H1 (cell line): ENCODE measurements at regions not wholly inside any gene's neighbourhood (a gene's known extent, or its start where the extent isn't known, plus 50 kb on each side); places are given as distances from the start of the nearest gene placed in this dataset.

ENCODE experiments used
- CTCF ChIA-PET: fragments of 300-600 bp; sonication (Branson Sonifier 250); formaldehyde crosslinking; loops from one replicate; lab custom pipeline; 2021; ENCODE audit not compliant: partially characterized antibody; lab: Charles Lee
- POLR2A ChIA-PET: fragments of 300-600 bp; sonication (Branson Sonifier 250); formaldehyde crosslinking; loops from one replicate; lab custom pipeline; 2021; ENCODE audit warnings: inconsistent platforms; ENCODE audit not compliant: partially characterized antibody; lab: Charles Lee
- DNase-seq, 2 experiments: peaks; one replicate each; pipeline versions ENCODE4 v3.0.0 to v3.0.0-alpha.2; 2010 to 2022; ENCODE audit warnings: low spot score in 2 of 2, low read depth in 1 of 2, mixed read lengths in 1 of 2
- FAIRE-seq: peaks from 2 replicates; lab custom pipeline; 2011; peaks lifted over from hg19 to GRCh38; lab: Jason Lieb, UNC
- H2AFZ ChIP-seq: 2 replicates; pipeline ENCODE4 v1.8.1; 2012; ENCODE audit warnings: low read length, inconsistent platforms
- H2AK5ac ChIP-seq: 2 replicates; pipeline ENCODE4 v1.6.1; 2013; ENCODE audit warnings: low read depth, low read length
- H2BK120ac ChIP-seq: replicated peaks from 2 replicates; pipeline ENCODE3; 2013; ENCODE audit warnings: low read depth, low read length, inconsistent platforms
- H2BK12ac ChIP-seq: 2 replicates; pipeline ENCODE4 v1.6.1; 2013; ENCODE audit warnings: low read depth, low read length
- H2BK15ac ChIP-seq: 2 replicates; pipeline ENCODE4 v1.6.1; 2013; ENCODE audit warnings: low read length
- H2BK20ac ChIP-seq: 2 replicates; pipeline ENCODE4 v1.6.1; 2013; ENCODE audit warnings: low read length
- H2BK5ac ChIP-seq: 2 replicates; pipeline ENCODE4 v1.6.1; 2013; ENCODE audit warnings: low read depth, low read length
- H3K14ac ChIP-seq: 2 replicates; pipeline ENCODE4 v1.6.1; 2013; ENCODE audit warnings: inconsistent platforms; ENCODE audit not compliant: insufficient read length
- H3K18ac ChIP-seq: 2 replicates; pipeline ENCODE4 v1.6.1; 2013; ENCODE audit warnings: low read length; ENCODE audit errors: extremely low read depth
- H3K23ac ChIP-seq: 2 replicates; pipeline ENCODE4 v1.6.1; 2013; ENCODE audit warnings: inconsistent platforms; ENCODE audit not compliant: insufficient read length
- H3K23me2 ChIP-seq: 2 replicates; pipeline ENCODE4 v1.6.1; 2013; ENCODE audit warnings: low read depth, low read length
- H3K27ac ChIP-seq: 2 replicates; pipeline ENCODE4 v1.6.1; 2011; ENCODE audit warnings: low read depth, low read length, inconsistent platforms
- H3K27me3 ChIP-seq, 4 experiments: replicated peaks in 1 of 4; 1 replicate in 1 of 4; 2 replicates in 3 of 4; pipeline versions ENCODE4 v1.6.1 to v1.8.1; 2011 to 2013; ENCODE audit warnings: low read length in 3 of 4, mild to moderate bottlenecking in 3 of 4, inconsistent platforms in 2 of 4, mixed read lengths in 2 of 4, moderate library complexity in 1 of 4; ENCODE audit not compliant: control insufficient read depth in 3 of 4, insufficient read depth in 3 of 4; ENCODE audit errors: extremely low read depth in 1 of 4
- H3K36me3 ChIP-seq, 4 experiments: 2 replicates each; pipeline versions ENCODE4 v1.6.1 to v1.8.1; 2011 to 2013; ENCODE audit warnings: mild to moderate bottlenecking in 4 of 4, low read length in 3 of 4, moderate library complexity in 2 of 4, control low read depth in 1 of 4, inconsistent platforms in 1 of 4; ENCODE audit not compliant: insufficient read depth in 4 of 4, control insufficient read depth in 2 of 4
- H3K4ac ChIP-seq: replicated peaks from 2 replicates; pipeline ENCODE3; 2013; ENCODE audit warnings: low read length, low read depth, mixed read lengths, inconsistent platforms; ENCODE audit not compliant: insufficient read length
- H3K4me1 ChIP-seq, 4 experiments: replicated peaks in 1 of 4; 1 replicate in 1 of 4; 2 replicates in 3 of 4; pipeline versions ENCODE4 v1.6.1 to v1.8.1; 2011 to 2013; ENCODE audit warnings: low read length in 3 of 4, inconsistent platforms in 2 of 4, mixed read lengths in 1 of 4; ENCODE audit not compliant: insufficient read depth in 4 of 4, control insufficient read depth in 3 of 4
- H3K4me2 ChIP-seq, 2 experiments: 2 replicates each; pipeline versions ENCODE4 v1.6.1 to v1.8.1; 2011 to 2013; ENCODE audit warnings: low read depth in 2 of 2, low read length in 2 of 2, control low read depth in 1 of 2, inconsistent platforms in 1 of 2, mild to moderate bottlenecking in 1 of 2; ENCODE audit not compliant: insufficient read depth in 1 of 2
- H3K4me3 ChIP-seq, 4 experiments: fragments of 200-600, 300-600 bp in 1 of 4; sonication (generic), shearing (Covaris generic), sonication (Bioruptor Twin) in 1 of 4; 2 replicates each; pipeline versions ENCODE4 v1.5.1 to v1.8.1; 2011 to 2016; ENCODE audit warnings: low read length in 4 of 4, low read depth in 3 of 4, control low read depth in 2 of 4, inconsistent platforms in 2 of 4, mild to moderate bottlenecking in 2 of 4, mixed read lengths in 1 of 4, moderate library complexity in 1 of 4; ENCODE audit not compliant: insufficient read depth in 2 of 4; ENCODE audit errors: extremely low read depth in 1 of 4
- H3K56ac ChIP-seq: replicated peaks from 2 replicates; pipeline ENCODE3; 2013; ENCODE audit warnings: low read depth, mild to moderate bottlenecking, mixed read lengths, low read length, inconsistent platforms; ENCODE audit not compliant: insufficient read length
- H3K79me1 ChIP-seq: 2 replicates; pipeline ENCODE4 v1.6.1; 2013; ENCODE audit warnings: low read depth, low read length, control low read depth
- H3K79me2 ChIP-seq, 2 experiments: 2 replicates each; pipeline versions ENCODE4 v1.6.1 to v1.8.1; 2012 to 2013; ENCODE audit warnings: low read length in 2 of 2, mild to moderate bottlenecking in 2 of 2, inconsistent platforms in 1 of 2; ENCODE audit not compliant: insufficient read depth in 2 of 2, control insufficient read depth in 1 of 2
- H3K9ac ChIP-seq, 4 experiments: replicated peaks in 1 of 4; 1 replicate in 1 of 4; 2 replicates in 3 of 4; pipeline versions ENCODE4 v1.6.1 to v1.8.1; 2011 to 2013; ENCODE audit warnings: low read depth in 3 of 4, low read length in 3 of 4, control low read depth in 2 of 4, mild to moderate bottlenecking in 2 of 4, moderate library complexity in 2 of 4, inconsistent platforms in 1 of 4; ENCODE audit errors: extremely low read depth in 1 of 4
- H3K9me3 ChIP-seq, 2 experiments: 2 replicates each; pipeline versions ENCODE4 v1.6.1 to v1.8.1; 2012 to 2013; ENCODE audit warnings: mild to moderate bottlenecking in 2 of 2, moderate library complexity in 2 of 2, control low read depth in 1 of 2, inconsistent platforms in 1 of 2, low read depth in 1 of 2, low read length in 1 of 2, mixed read lengths in 1 of 2; ENCODE audit not compliant: insufficient read depth in 2 of 2
- H4K20me1 ChIP-seq, 2 experiments: replicated peaks in 1 of 2; 2 replicates each; pipeline versions ENCODE3 to v1.8.1; 2011 to 2013; ENCODE audit warnings: inconsistent platforms in 2 of 2, low read length in 2 of 2, mild to moderate bottlenecking in 1 of 2; ENCODE audit not compliant: insufficient read depth in 2 of 2, control insufficient read depth in 1 of 2
- H4K5ac ChIP-seq: 2 replicates; pipeline ENCODE4 v1.6.1; 2013; ENCODE audit warnings: low read length, low read depth, mixed read lengths, inconsistent platforms; ENCODE audit not compliant: insufficient read length
- H4K8ac ChIP-seq: 2 replicates; pipeline ENCODE4 v1.8.0; 2013; ENCODE audit warnings: mild to moderate bottlenecking, moderate library complexity, low read length, inconsistent platforms; ENCODE audit not compliant: insufficient read depth; ENCODE audit errors: extremely low read depth
- H4K91ac ChIP-seq: replicated peaks from 2 replicates; pipeline ENCODE3; 2013; ENCODE audit warnings: low read length, mixed read lengths, inconsistent platforms; ENCODE audit not compliant: insufficient read length
- HDAC2 ChIP-seq, 2 experiments: fragments of 300-600 bp in 1 of 2; sonication (generic) in 1 of 2; IDR thresholded peaks; 2 replicates each; pipeline ENCODE4 v1.6.1; 2011 to 2012; ENCODE audit warnings: low read depth in 2 of 2, low read length in 2 of 2, mild to moderate bottlenecking in 2 of 2, moderate library complexity in 2 of 2, borderline replicate concordance in 1 of 2, inconsistent platforms in 1 of 2
- POLR2AphosphoS5 ChIP-seq: IDR thresholded peaks from 2 replicates; pipeline ENCODE4 v1.6.1; 2011; ENCODE audit warnings: low read depth, low read length
- WGBS, 2 experiments: shearing (Covaris generic) in 1 of 2; methylation state at CpG; one replicate each; pipeline versions ENCODE4 v1.1.6 to v1.1.7; 2013 to 2015; ENCODE audit warnings: low lambda C conversion rate in 2 of 2, mixed read lengths in 2 of 2, inconsistent platforms in 1 of 2, low coverage in 1 of 2, missing lambda C conversion rate in 1 of 2; ENCODE audit not compliant: insufficient replicate concordance in 2 of 2, insufficient coverage in 1 of 2, insufficient read length in 1 of 2; ENCODE audit errors: extremely low coverage in 1 of 2, missing lambda C conversion rate in 1 of 2; 5-methylcytosine and 5-hydroxymethylcytosine counted together

DNA sequence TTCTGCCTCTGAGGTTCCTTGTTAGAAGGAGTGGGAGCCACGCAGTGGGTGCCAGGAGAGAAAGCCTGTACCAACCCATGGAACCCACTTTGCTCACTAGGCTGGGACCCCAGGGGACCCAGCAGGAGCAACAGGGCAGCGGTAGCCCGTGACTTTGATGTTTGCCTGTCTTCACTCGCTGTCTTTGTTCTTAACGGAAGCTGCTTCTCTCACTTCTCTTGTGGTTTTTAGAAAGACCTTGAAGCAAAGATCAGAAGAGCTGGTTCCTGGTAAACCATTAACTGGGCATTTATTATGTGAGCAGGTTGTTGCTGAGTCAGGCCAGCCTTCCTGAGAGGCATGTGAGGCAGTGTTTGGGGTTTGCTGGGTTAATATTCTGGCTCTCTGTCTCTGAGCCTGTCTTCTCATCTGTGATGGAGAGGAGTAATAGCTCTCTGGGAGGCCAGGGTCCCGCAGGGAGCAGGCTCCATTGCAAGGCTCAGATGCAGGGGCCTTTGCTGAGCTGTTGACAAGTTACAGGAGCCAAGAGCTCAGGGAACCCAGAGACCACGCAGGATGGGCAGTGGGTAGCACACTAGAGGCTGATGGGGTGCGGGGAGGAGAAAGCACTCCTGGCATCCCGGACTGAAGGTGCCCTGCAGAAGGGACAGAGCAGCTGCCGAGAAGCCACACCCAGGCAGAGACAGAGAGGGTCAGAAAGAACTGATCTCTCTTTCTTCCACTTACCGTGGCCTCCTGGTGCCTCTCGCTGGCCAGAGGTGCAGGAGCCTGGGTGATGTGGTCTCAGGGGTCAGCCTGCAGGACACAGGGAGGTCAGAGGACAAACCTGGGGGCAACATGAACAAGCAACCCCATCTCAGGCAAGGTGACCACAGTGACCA, 367.5 kb upstream of the C1orf174 start:
- ChIA-PET CTCF (no interaction called here), POLR2A (no interaction called here)
- no peaks in the 10 kb centered on the region for H3K79me1 ChIP-seq
- H3K56ac ChIP-seq: no peak overlapping the region
- H2BK15ac ChIP-seq: no peak overlapping the region
- no peak overlapping the region for H2AFZ ChIP-seq
- TF ChIP-seq POLR2AphosphoS5 (no peak), HDAC2 (IDR thresholded peaks at IDR 0.05; ENCODE audit: borderline replicate concordance in 1 of 2, low read depth in 2 of 2, low read length in 2 of 2) (no peak)
- H3K36me3 ChIP-seq: no peaks in the 10 kb centered on the region
- H3K4me1 ChIP-seq: no peaks in the 10 kb centered on the region
- H3K79me2 ChIP-seq: no peaks in the 10 kb centered on the region
- H3K9me3 ChIP-seq: peaks cover 7 to 54% of the 10 kb centered on the region in 2 experiments; a peak in 3 of 4 replicates
- no peaks in the 10 kb centered on the region for H3K27me3 ChIP-seq
- no peaks in the 10 kb centered on the region for H3K23me2 ChIP-seq
- H2BK120ac ChIP-seq: no peak overlapping the region
- H3K14ac ChIP-seq: no peak overlapping the region
- no peak overlapping the region for H2AK5ac ChIP-seq
- H4K91ac ChIP-seq: no peak overlapping the region
- no peaks in the 10 kb centered on the region for H4K20me1 ChIP-seq
- no peak overlapping the region for H4K5ac ChIP-seq
- no peak overlapping the region for H2BK5ac ChIP-seq
- 73% methylated on average over 12 of the region's 12 CpGs; no CpG with 5 or more reads in 1 of the 2 experiments for WGBS, 2 experiments
- no peak overlapping the region for H2BK20ac ChIP-seq
- no peak overlapping the region for H2BK12ac ChIP-seq
- FAIRE-seq (no peak), DNase-seq (no peak)
- no peak overlapping the region for H4K8ac ChIP-seq
- H3K18ac ChIP-seq: no peak overlapping the region
- H3K4ac ChIP-seq: no peak overlapping the region
- no peak overlapping the region for H3K4me3 ChIP-seq
- H3K23ac ChIP-seq: no peak overlapping the region
- H3K9ac ChIP-seq: no peak overlapping the region
- H3K27ac ChIP-seq: no peak overlapping the region
- no peak overlapping the region for H3K4me2 ChIP-seq
